ENCODE measurements at regions not wholly inside any gene's neighbourhood (a gene's known extent, or its start where the extent isn't known, plus 50 kb on each side); places are given as distances from the start of the nearest gene placed in this dataset.

DNA sequence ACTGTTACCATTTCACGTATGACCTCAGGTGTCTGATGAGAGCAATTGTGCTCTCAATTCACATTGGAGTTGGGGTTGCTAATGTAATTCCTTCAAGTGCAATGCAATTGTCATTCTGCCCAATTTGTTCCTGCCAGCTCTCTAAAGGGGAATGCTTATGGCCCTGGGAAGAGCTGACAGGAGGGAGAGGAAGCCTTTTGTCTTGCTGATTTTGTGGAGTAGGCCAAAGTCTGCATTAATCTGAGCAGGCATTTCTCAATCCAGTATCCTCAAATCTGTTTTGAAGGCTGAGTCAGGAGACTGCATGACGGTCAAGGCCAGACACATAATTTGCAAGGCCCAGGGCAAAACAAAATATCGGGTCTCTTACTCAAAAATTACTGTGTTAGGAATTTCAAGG lies 326.4 kb upstream of the SPHKAP start:
- TF ChIP-seq POLR2A (IDR thresholded peaks at IDR 0.05; ENCODE audit: low read length), result no peak
- no peak for TF ChIP-seq GATA1 (IDR thresholded peaks at IDR 0.05; ENCODE audit: low read depth, low read length)
